Stromal cell of bone marrow (primary cell): ENCODE measurements at regions not wholly inside any gene's neighbourhood (a gene's known extent, or its start where the extent isn't known, plus 50 kb on each side); places are given as distances from the start of the nearest gene placed in this dataset.

Experiments
- DNase-seq: peaks from one replicate; pipeline ENCODE4 v3.0.0-alpha.2; 2012; ENCODE audit warnings: low read depth

GRCh38 chr2:167900435-167901114 lies 346.8 kb downstream of the STK39 start:
- DNase-seq, result no peak

GRCh38 chr2:167898340-167898739 lies 349.1 kb downstream of the STK39 start:
- no peak for DNase-seq

GRCh38 chr2:167891841-167892240 lies 355.6 kb downstream of the STK39 start:
- DNase-seq, result no peak

GRCh38 chr2:167890739-167891138 lies 356.7 kb downstream of the STK39 start:
- DNase-seq, result no peak

GRCh38 chr2:167880415-167880814 lies 367.0 kb downstream of the STK39 start:
- no peak for DNase-seq

GRCh38 chr2:167875529-167875928 lies 371.9 kb downstream of the STK39 start:
- no peak for DNase-seq

- DNase-seq, result no peak
Measured at GRCh38 chr2:167874812-167875211, 372.6 kb downstream of the STK39 start.

GRCh38 chr2:167871286-167871685 lies 376.1 kb downstream of the STK39 start:
- DNase-seq, result no peak

- no peak for DNase-seq
Measured at GRCh38 chr2:167869200-167869599, 378.2 kb downstream of the STK39 start.

GRCh38 chr2:167863377-167863776 lies 384.0 kb downstream of the STK39 start:
- DNase-seq, result no peak

- DNase-seq, result peak; percentile 21
Measured at GRCh38 chr2:167862782-167863181, 384.6 kb downstream of the STK39 start.

GRCh38 chr2:167862296-167862695 lies 385.1 kb downstream of the STK39 start:
- no peak for DNase-seq

GRCh38 chr2:167861574-167862193 lies 385.7 kb downstream of the STK39 start:
- no peak for DNase-seq

- no peak for DNase-seq
Measured at GRCh38 chr2:167860082-167860481, 387.3 kb downstream of the STK39 start.

- DNase-seq, result no peak
Measured at GRCh38 chr2:167859676-167860075, 387.7 kb downstream of the STK39 start.

- no peak for DNase-seq
Measured at GRCh38 chr2:167858086-167858485, 389.3 kb downstream of the STK39 start.

- no peak for DNase-seq
Measured at GRCh38 chr2:167857416-167857815, 390.0 kb downstream of the STK39 start.

- no peak for DNase-seq
Measured at GRCh38 chr2:167856190-167856589, 391.2 kb downstream of the STK39 start.

GRCh38 chr2:167855211-167855610 lies 392.2 kb downstream of the STK39 start:
- no peak for DNase-seq

- no peak for DNase-seq
Measured at GRCh38 chr2:167853717-167854116, 393.7 kb downstream of the STK39 start.

- no peak for DNase-seq
Measured at GRCh38 chr2:167851876-167852275, 395.5 kb downstream of the STK39 start.

GRCh38 chr2:167851323-167851860 lies 396.0 kb downstream of the STK39 start:
- DNase-seq, result no peak

GRCh38 chr2:167844714-167845530 lies 402.5 kb downstream of the STK39 start:
- no peak for DNase-seq
